ENCODE measurements at regions not wholly inside any gene's neighbourhood (a gene's known extent, or its start where the extent isn't known, plus 50 kb on each side); places are given as distances from the start of the nearest gene placed in this dataset.

- DNase-seq (ENCODE audit: low read depth) = no peak
- H3K4me3 ChIP-seq (ENCODE audit: low read depth, low read length) = no peak overlapping the region
Observed at GRCh38 chr5:23385036-23385435, 122.4 kb upstream of the PRDM9 start.

DNA sequence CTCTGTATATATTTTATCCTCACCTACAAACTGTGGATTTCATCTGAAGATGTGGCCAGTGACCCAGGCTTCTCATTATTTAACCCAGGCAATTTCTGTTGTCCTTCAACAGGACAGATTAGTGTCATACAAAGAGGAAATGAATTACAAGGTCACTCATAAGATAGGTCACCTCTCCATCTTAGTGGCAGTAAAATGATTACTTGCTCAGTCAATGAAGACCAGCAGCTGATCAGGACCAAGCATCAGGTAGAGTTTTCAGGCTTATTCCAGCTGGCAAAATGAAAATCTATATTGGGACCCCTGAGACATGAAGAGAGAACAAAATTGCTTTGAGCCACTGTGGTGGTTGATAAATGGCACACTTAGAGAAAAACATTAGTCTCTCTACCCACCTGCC, 135.2 kb upstream of the PRDM9 start:
- H3K4me3 ChIP-seq (ENCODE audit: low read depth, low read length) = no peak overlapping the region
- DNase-seq (ENCODE audit: low read depth) = no peak

DNA sequence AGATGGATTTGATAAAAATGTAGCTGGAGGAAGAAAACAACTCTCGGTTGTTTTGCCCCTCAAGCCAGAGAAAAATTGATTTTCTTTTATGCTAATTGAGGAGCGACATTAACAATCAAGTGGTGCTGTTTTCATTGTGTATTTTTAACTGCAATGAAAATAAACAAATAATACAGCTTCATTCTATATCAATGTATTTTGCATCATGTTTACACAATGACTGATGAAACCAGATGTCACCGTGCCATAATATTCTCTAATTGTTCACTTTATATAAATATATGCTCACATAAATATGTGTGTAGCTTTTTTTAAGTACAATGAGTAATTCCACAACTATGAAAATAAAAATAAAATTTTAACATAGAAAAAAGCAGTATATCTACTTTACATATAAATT, 139.0 kb upstream of the PRDM9 start:
- no peak for DNase-seq (ENCODE audit: low read depth)
- H3K4me3 ChIP-seq (ENCODE audit: low read depth, low read length) = no peak overlapping the region

GRCh38 chr5:23367874-23368273, 139.5 kb upstream of the PRDM9 start:
- DNase-seq (ENCODE audit: low read depth) = no peak

DNA sequence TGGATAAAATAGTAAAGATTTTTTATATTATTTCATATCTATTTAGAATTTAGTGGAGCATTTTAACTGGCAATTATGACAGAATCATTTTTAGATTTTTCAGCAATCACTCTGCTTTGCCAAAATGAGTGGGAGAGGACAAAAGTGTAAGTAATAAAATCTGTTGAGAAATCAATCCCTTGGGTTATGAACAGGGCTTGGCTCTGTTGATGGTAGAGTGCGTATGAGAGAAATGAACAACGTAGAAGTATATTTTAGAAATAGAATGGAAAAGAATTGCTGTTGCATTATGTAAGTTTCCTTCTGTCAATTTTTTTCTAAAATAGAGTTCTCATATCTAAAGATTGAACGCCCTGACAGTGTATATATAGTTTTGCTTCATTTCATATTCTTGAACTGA, 154.1 kb upstream of the PRDM9 start:
- no peak overlapping the region for H3K4me3 ChIP-seq (ENCODE audit: low read depth, low read length)
- DNase-seq (ENCODE audit: low read depth) = no peak

More at GRCh38 chr5:23367874-23368273, 139.5 kb upstream of the PRDM9 start:
- H3K4me3 ChIP-seq (ENCODE audit: low read depth, low read length) = no peak overlapping the region

GRCh38 chr5:23352446-23352845, 155.0 kb upstream of the PRDM9 start:
- no peak overlapping the region for H3K4me3 ChIP-seq (ENCODE audit: low read depth, low read length)
- no peak for DNase-seq (ENCODE audit: low read depth)

DNA sequence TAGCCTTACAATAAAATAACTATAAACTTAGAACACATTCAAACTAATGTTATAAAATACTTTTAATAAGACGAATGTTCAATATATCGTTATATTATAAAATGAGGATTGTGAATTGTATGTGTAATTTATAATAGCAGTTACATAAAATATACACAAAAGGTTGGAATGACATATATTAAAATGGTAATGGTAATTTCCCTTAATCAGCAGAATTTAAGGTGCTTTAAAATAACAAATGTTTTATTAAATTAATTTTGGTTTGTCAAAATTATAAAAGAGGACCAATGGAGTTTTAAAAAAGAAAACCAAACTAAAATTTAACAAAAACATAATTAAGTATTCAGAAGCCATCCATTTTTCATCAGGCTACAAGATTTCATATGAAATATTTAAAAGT, 164.3 kb upstream of the PRDM9 start:
- H3K4me3 ChIP-seq (ENCODE audit: low read depth, low read length) = no peak overlapping the region
- no peak for DNase-seq (ENCODE audit: low read depth)

- H3K4me3 ChIP-seq (ENCODE audit: low read depth, low read length) = no peak overlapping the region
- DNase-seq (ENCODE audit: low read depth) = no peak
Observed at GRCh38 chr5:23332650-23333251, 174.7 kb upstream of the PRDM9 start.

DNA sequence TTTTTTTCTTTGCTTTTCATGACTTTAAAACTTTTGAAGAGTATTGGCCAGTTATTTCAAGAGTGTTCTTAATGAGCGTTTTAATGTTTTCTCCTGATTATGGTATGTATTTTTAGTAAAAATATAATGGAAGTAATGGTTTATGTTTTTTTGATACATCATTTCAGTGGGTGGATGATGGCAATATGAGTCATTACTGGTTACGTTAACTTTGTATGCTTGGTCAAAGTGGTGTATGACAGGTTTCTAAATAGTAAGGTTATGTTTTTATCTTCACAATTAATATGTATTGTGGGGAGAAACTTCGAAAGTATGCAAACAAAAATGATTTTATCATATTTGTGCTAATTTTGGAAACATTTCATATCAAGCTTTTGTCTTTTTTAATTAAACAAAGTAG, 176.7 kb upstream of the PRDM9 start:
- no peak for DNase-seq (ENCODE audit: low read depth)

DNA sequence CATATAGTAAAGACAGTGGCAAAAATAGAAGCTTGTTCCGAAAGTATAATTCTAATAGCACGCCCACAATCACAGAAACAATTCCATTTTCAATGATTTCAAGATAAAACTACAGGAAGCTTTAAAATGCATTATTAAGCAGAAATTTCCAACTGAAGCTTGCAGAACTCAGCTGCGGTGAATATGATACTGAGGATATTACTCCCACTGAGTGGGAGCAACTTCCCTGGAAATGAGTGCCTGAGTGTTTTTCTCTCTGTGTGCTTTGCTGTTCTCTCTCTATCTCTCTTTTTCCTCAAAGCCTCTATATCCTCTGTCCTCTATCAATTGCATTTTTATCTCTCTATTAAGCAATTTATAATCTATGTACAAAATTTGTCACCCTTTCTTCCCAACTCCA, 187.5 kb upstream of the PRDM9 start:
- no peak for DNase-seq (ENCODE audit: low read depth)
- H3K4me3 ChIP-seq (ENCODE audit: low read depth, low read length) = no peak overlapping the region

More for the DNA sequence above, 176.7 kb upstream of the PRDM9 start:
- no peak overlapping the region for H3K4me3 ChIP-seq (ENCODE audit: low read depth, low read length)

- H3K4me3 ChIP-seq (ENCODE audit: low read depth, low read length) = no peak overlapping the region
- DNase-seq (ENCODE audit: low read depth) = no peak
Observed at GRCh38 chr5:23318960-23319359, 188.4 kb upstream of the PRDM9 start.

GRCh38 chr5:23318166-23318565, 189.2 kb upstream of the PRDM9 start:
- DNase-seq (ENCODE audit: low read depth) = no peak
- H3K4me3 ChIP-seq (ENCODE audit: low read depth, low read length) = no peak overlapping the region

- no peak for DNase-seq (ENCODE audit: low read depth)
- H3K4me3 ChIP-seq (ENCODE audit: low read depth, low read length) = no peak overlapping the region
Observed at GRCh38 chr5:23316060-23316591, 191.3 kb upstream of the PRDM9 start.

- DNase-seq (ENCODE audit: low read depth) = peak; percentile 12
- H3K4me3 ChIP-seq (ENCODE audit: low read depth, low read length) = no peak overlapping the region
Observed at GRCh38 chr5:23314827-23315226, 192.6 kb upstream of the PRDM9 start.

DNA sequence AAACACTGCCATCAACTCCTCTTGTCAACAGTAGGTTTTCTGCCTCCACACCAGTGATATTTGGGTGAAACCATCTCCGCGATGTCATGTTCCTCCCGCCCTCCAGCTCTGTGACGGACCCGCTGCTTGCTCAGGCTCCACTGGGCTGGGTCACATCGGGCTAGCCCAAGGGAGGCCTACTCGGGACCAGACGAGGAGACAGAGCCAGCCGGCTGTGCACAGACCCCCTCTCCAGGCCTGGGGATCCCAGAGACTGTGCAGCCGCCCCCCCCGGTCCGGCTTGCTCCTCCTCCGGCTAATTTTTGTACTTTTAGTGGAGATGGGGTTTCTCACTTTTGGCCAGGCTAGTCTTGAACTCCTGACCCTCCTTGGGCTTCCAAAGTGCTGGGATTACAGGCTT, 202.4 kb upstream of the PRDM9 start:
- DNase-seq (ENCODE audit: low read depth) = no peak
- H3K4me3 ChIP-seq (ENCODE audit: low read depth, low read length) = no peak overlapping the region

- DNase-seq (ENCODE audit: low read depth) = no peak
- H3K4me3 ChIP-seq (ENCODE audit: low read depth, low read length) = no peak overlapping the region
Observed at GRCh38 chr5:23303836-23304235, 203.6 kb upstream of the PRDM9 start.

GRCh38 chr5:23303435-23303834, 204.0 kb upstream of the PRDM9 start:
- H3K4me3 ChIP-seq (ENCODE audit: low read depth, low read length) = no peak overlapping the region
- no peak for DNase-seq (ENCODE audit: low read depth)

DNA sequence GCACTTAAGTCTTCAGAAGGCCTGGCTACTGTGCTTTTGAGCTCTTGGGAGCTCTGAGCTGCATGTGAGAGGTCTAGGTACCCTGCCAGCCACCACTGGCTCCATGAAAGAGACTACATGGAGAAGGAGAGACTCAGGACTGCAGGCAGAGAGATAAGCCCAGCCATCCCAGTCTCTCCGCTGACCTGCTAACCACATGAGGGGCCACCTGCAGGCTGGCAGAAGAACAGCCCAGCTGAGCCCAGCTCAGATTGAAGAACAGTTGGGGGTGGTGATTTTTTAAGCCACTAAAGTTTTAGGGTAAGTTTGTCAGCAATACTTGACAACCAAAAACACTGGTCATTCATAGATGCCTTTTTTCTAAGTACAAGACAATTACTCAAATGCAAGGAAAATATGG, 205.0 kb upstream of the PRDM9 start:
- H3K4me3 ChIP-seq (ENCODE audit: low read depth, low read length) = no peak overlapping the region
- no peak for DNase-seq (ENCODE audit: low read depth)

GRCh38 chr5:23289162-23289561, 218.2 kb upstream of the PRDM9 start:
- H3K4me3 ChIP-seq (ENCODE audit: low read depth, low read length) = no peak overlapping the region
- DNase-seq (ENCODE audit: low read depth) = peak; percentile 3

DNA sequence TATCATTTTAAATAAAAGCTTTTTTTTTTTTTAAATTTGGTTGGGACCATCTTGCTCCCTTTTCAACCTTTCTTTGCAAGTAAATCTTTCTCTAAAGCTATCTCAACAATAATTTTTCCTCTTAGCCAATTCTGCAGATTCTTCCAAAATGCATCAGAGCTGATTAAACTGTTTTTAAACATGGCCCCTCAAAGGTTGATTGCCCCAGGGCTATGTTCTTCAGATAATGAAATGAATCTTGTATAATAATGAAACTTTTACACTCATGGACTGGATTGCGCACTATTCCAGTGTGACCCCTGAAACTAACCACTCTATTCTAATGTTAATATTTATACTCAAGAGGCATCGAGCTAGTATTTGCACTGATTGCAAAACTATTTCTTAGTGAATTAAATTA, 222.8 kb upstream of the PRDM9 start:
- H3K4me3 ChIP-seq (ENCODE audit: low read depth, low read length) = no peak overlapping the region
- no peak for DNase-seq (ENCODE audit: low read depth)

DNA sequence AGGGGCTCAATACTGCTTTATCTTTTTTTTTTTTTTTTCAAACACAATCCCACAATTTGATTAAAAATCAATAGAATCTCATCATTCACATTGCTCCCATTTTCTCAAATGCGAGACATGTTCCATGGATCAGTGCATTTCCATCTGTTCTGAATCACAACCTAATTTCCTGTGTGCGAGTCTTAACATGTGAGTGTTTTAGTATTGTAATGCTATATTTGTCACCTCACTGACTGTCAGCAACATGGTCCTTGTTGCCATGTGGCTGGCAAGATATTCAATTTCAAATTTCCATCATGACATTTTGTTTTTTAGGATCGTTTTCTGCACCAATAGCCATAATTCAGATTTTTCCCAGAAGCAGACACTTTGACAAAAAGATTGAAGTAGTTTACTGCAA, 233.2 kb upstream of the PRDM9 start:
- no peak overlapping the region for H3K4me3 ChIP-seq (ENCODE audit: low read depth, low read length)
- DNase-seq (ENCODE audit: low read depth) = no peak

DNA sequence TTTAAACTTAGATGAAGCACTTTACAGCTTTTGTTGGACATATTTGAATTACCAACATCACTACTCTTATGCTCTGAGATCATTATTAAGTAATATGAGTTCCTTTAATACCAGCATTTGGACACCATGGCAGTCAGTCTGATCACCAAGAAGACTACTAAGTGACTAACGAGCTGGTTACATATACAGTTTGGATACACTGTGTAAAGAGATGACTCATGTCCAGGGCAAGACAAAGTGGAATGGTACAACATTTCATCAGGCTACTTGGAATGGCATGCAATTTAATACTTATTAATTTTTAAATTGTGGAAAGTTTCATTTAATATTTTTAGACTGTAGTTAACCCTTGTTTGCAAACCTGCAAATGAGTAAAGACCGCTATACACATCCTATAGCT, 237.4 kb upstream of the PRDM9 start:
- DNase-seq (ENCODE audit: low read depth) = peak; percentile 8
- no peak overlapping the region for H3K4me3 ChIP-seq (ENCODE audit: low read depth, low read length)
